ENCODE measurements at regions not wholly inside any gene's neighbourhood (a gene's known extent, or its start where the extent isn't known, plus 50 kb on each side); places are given as distances from the start of the nearest gene placed in this dataset.
"Not testable (repeated sequence)": the region's sequence is repeated elsewhere in the genome, so short reads cannot be mapped to it uniquely, and the experiment has no call there.

- no peak for TF ChIP-seq CTCF (IDR thresholded peaks at IDR 0.05)
- no peak overlapping the region for H3K27ac Mint-ChIP-seq (ENCODE audit: unreplicated experiment)
- H3K27me3 Mint-ChIP-seq (ENCODE audit: low read depth) = peaks cover 24% of the 10 kb centered on the region
Observed at GRCh38 chrX:122220644-122221373, 963.3 kb upstream of the GRIA3 start.

GRCh38 chrX:122221810-122222209 is 962.3 kb upstream of the GRIA3 start:
- DNase-seq (ENCODE audit: low spot score); H3K4me3 Mint-ChIP-seq (ENCODE audit: unreplicated experiment); H3K36me3 Mint-ChIP-seq (ENCODE audit: low read depth); H3K4me1 Mint-ChIP-seq (ENCODE audit: low read depth); H3K27ac Mint-ChIP-seq (ENCODE audit: unreplicated experiment): not testable (repeated sequence)
- Mint-ChIP-seq H3K9me3 (ENCODE audit: low read depth) (peaks cover 28% of the 10 kb centered on the region), H3K27me3 (ENCODE audit: low read depth) (peaks cover 24% of the 10 kb centered on the region)

More at GRCh38 chrX:122220644-122221373, 963.3 kb upstream of the GRIA3 start:
- H3K4me3 Mint-ChIP-seq (ENCODE audit: unreplicated experiment) = no peak overlapping the region
- H3K9me3 Mint-ChIP-seq (ENCODE audit: low read depth) = peaks cover 29% of the 10 kb centered on the region
- H3K4me1 Mint-ChIP-seq (ENCODE audit: low read depth) = no peaks in the 10 kb centered on the region
- H3K36me3 Mint-ChIP-seq (ENCODE audit: low read depth) = no peaks in the 10 kb centered on the region
- DNase-seq (ENCODE audit: low spot score) = no peak

GRCh38 chrX:122224137-122224536 is 959.9 kb upstream of the GRIA3 start:
- H3K27me3 Mint-ChIP-seq (ENCODE audit: low read depth) = peaks cover 24% of the 10 kb centered on the region
- H3K4me3 Mint-ChIP-seq (ENCODE audit: unreplicated experiment); DNase-seq (ENCODE audit: low spot score); H3K4me1 Mint-ChIP-seq (ENCODE audit: low read depth); H3K27ac Mint-ChIP-seq (ENCODE audit: unreplicated experiment); H3K36me3 Mint-ChIP-seq (ENCODE audit: low read depth): not testable (repeated sequence)
- H3K9me3 Mint-ChIP-seq (ENCODE audit: low read depth) = peaks cover 25% of the 10 kb centered on the region

- no peak for DNase-seq (ENCODE audit: low spot score)
- no peaks in the 10 kb centered on the region for H3K36me3 Mint-ChIP-seq (ENCODE audit: low read depth)
- H3K4me3 Mint-ChIP-seq (ENCODE audit: unreplicated experiment) = no peak overlapping the region
- H3K9me3 Mint-ChIP-seq (ENCODE audit: low read depth) = peaks cover 47% of the 10 kb centered on the region
- H3K27me3 Mint-ChIP-seq (ENCODE audit: low read depth) = no peaks in the 10 kb centered on the region
- no peaks in the 10 kb centered on the region for H3K4me1 Mint-ChIP-seq (ENCODE audit: low read depth)
- H3K27ac Mint-ChIP-seq (ENCODE audit: unreplicated experiment) = no peak overlapping the region
- no peak for TF ChIP-seq CTCF (IDR thresholded peaks at IDR 0.05)
Observed at GRCh38 chrX:122238801-122239200, 945.3 kb upstream of the GRIA3 start.

- no peak overlapping the region for H3K4me3 Mint-ChIP-seq (ENCODE audit: unreplicated experiment)
- peaks cover 37% of the 10 kb centered on the region for H3K9me3 Mint-ChIP-seq (ENCODE audit: low read depth)
- H3K36me3 Mint-ChIP-seq (ENCODE audit: low read depth) = no peaks in the 10 kb centered on the region
- H3K4me1 Mint-ChIP-seq (ENCODE audit: low read depth) = no peaks in the 10 kb centered on the region
- no peak for TF ChIP-seq CTCF (IDR thresholded peaks at IDR 0.05)
- no peak for DNase-seq (ENCODE audit: low spot score)
- no peaks in the 10 kb centered on the region for H3K27me3 Mint-ChIP-seq (ENCODE audit: low read depth)
- H3K27ac Mint-ChIP-seq (ENCODE audit: unreplicated experiment) = no peak overlapping the region
Observed at GRCh38 chrX:122241959-122242358, 942.1 kb upstream of the GRIA3 start.

- H3K36me3 Mint-ChIP-seq (ENCODE audit: low read depth) = no peaks in the 10 kb centered on the region
- no peaks in the 10 kb centered on the region for H3K4me1 Mint-ChIP-seq (ENCODE audit: low read depth)
- TF ChIP-seq CTCF (IDR thresholded peaks at IDR 0.05) = no peak
Observed at GRCh38 chrX:122244080-122244479, 940.0 kb upstream of the GRIA3 start.

More at GRCh38 chrX:122244080-122244479, 940.0 kb upstream of the GRIA3 start:
- H3K27me3 Mint-ChIP-seq (ENCODE audit: low read depth) = no peaks in the 10 kb centered on the region
- H3K9me3 Mint-ChIP-seq (ENCODE audit: low read depth) = peaks cover 29% of the 10 kb centered on the region
- no peak for DNase-seq (ENCODE audit: low spot score)
- H3K27ac Mint-ChIP-seq (ENCODE audit: unreplicated experiment) = no peak overlapping the region
- no peak overlapping the region for H3K4me3 Mint-ChIP-seq (ENCODE audit: unreplicated experiment)
